Astrocyte (in vitro differentiated cells and primary cell): ENCODE measurements at regions not wholly inside any gene's neighbourhood (a gene's known extent, or its start where the extent isn't known, plus 50 kb on each side); places are given as distances from the start of the nearest gene placed in this dataset.

Experiments
- DNase-seq: peaks from one replicate; pipeline ENCODE4 v3.0.0-alpha.2; 2010; ENCODE audit warnings: low read depth
- FAIRE-seq: peaks from 2 replicates; lab custom pipeline; 2011; peaks lifted over from hg19 to GRCh38; lab: Jason Lieb, UNC
- H2AFZ ChIP-seq: 2 replicates; pipeline ENCODE4 v1.6.0; 2012; ENCODE audit warnings: low read depth, low read length, inconsistent platforms
- H3K27ac ChIP-seq: 2 replicates; pipeline ENCODE4 v1.5.1; 2011; ENCODE audit warnings: low read depth, low read length, inconsistent platforms
- H3K27me3 ChIP-seq: 2 replicates; pipeline ENCODE4 v1.6.0; 2011; ENCODE audit warnings: low read length, inconsistent platforms; ENCODE audit not compliant: insufficient read depth
- H3K36me3 ChIP-seq: 2 replicates; pipeline ENCODE4 v1.5.1; 2011; ENCODE audit warnings: low read length, inconsistent platforms; ENCODE audit not compliant: insufficient read depth
- H3K4me1 ChIP-seq: 2 replicates; pipeline ENCODE4 v1.5.1; 2011; ENCODE audit warnings: low read length, inconsistent platforms; ENCODE audit not compliant: insufficient read depth
- H3K4me2 ChIP-seq: 2 replicates; pipeline ENCODE4 v1.6.0; 2012; ENCODE audit warnings: low read length, inconsistent platforms
- H3K4me3 ChIP-seq: 2 replicates; pipeline ENCODE4 v1.5.1; 2011; ENCODE audit warnings: low read depth, mild to moderate bottlenecking, low read length, inconsistent platforms; ENCODE audit not compliant: insufficient read depth
- H3K79me2 ChIP-seq: 2 replicates; pipeline ENCODE4 v1.6.0; 2012; ENCODE audit warnings: mild to moderate bottlenecking, low read length, inconsistent platforms; ENCODE audit not compliant: insufficient read depth
- H3K9ac ChIP-seq: 2 replicates; pipeline ENCODE4 v1.6.0; 2012; ENCODE audit warnings: mild to moderate bottlenecking, low read length, inconsistent platforms
- H3K9me3 ChIP-seq: 2 replicates; pipeline ENCODE4 v1.5.1; 2012; ENCODE audit warnings: low read depth, mild to moderate bottlenecking, low read length, inconsistent platforms; ENCODE audit not compliant: insufficient read depth
- H4K20me1 ChIP-seq: 2 replicates; pipeline ENCODE4 v1.6.0; 2012; ENCODE audit warnings: low read length, inconsistent platforms; ENCODE audit not compliant: insufficient read depth
- H3K27ac Mint-ChIP-seq: one replicate; pipeline ENCODE4 v1.8.0; 2021; ENCODE audit warnings: mild to moderate bottlenecking, mixed read lengths; ENCODE audit not compliant: unreplicated experiment
- H3K27me3 Mint-ChIP-seq: one replicate; pipeline ENCODE4 v1.8.0; 2021; ENCODE audit warnings: low read depth, mixed read lengths; ENCODE audit not compliant: unreplicated experiment
- H3K36me3 Mint-ChIP-seq: one replicate; pipeline ENCODE4 v1.8.0; 2021; ENCODE audit warnings: low read depth, mixed read lengths; ENCODE audit not compliant: unreplicated experiment
- H3K4me1 Mint-ChIP-seq: one replicate; pipeline ENCODE4 v1.8.0; 2021; ENCODE audit warnings: low read depth, mixed read lengths; ENCODE audit not compliant: unreplicated experiment
- H3K4me3 Mint-ChIP-seq: one replicate; pipeline ENCODE4 v1.8.0; 2021; ENCODE audit warnings: mild to moderate bottlenecking, moderate library complexity, mixed read lengths; ENCODE audit not compliant: unreplicated experiment
- H3K9me3 Mint-ChIP-seq: one replicate; pipeline ENCODE4 v1.8.0; 2021; ENCODE audit warnings: mild to moderate bottlenecking, mixed read lengths; ENCODE audit not compliant: unreplicated experiment
- CTCF ChIP-seq: IDR thresholded peaks from 2 replicates; pipeline ENCODE4 v1.5.1; 2011; ENCODE audit warnings: low read depth, mild to moderate bottlenecking, inconsistent platforms, low read length, moderate library complexity; ENCODE audit not compliant: insufficient read depth
- EZH2 ChIP-seq: IDR thresholded peaks from 2 replicates; pipeline ENCODE4 v1.6.1; 2012; ENCODE audit warnings: mild to moderate bottlenecking, low read length, inconsistent platforms; ENCODE audit not compliant: insufficient read depth

DNA sequence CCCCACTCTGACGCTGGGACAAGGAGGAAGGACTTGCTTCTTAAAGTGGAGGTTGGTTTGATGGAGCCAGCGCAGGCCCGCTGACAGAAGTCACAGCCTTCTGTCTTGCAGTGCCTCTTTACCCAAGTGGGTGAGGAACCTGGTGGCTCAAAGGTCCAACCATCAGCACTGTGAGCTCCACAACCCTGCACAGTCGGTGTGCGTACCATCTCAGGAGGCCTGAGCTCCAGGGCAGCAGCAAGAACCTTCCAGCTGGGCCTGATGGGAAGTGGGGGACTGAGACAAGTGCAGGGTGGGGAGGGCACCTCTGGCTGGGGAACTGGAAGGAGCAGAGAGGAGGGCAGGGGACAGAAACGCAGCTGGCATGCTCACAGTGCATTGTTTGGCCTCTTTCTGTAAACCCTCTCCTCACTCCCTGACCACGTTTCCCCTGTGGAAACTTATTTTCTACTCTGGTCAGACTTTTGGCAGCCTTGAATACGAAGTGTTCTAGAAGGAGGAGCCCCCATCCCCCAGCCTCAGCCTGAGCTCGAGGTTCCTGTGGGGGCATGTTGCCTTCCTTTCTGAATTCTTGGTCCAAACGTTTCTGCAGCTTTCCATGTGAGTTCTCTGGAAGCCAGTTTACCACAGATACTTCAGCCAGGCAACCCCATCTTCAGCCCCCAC lies 178.5 kb upstream of the PITX1 start:
- no peak for DNase-seq
- Histone ChIP-seq H3K79me2 (no peaks in the 10 kb centered on the region), H4K20me1 (no peaks in the 10 kb centered on the region), H3K9ac (no peak overlapping the region), H3K9me3 (no peaks in the 10 kb centered on the region), H3K4me3 (no peak overlapping the region), H3K4me1 (peaks cover 34% of the 10 kb centered on the region), H3K4me2 (no peak overlapping the region), H3K27me3 (peaks cover 4% of the 10 kb centered on the region), H3K27ac (no peak overlapping the region), H2AFZ (no peak overlapping the region), H3K36me3 (no peaks in the 10 kb centered on the region)
- Mint-ChIP-seq H3K27me3 (peaks cover 28% of the 10 kb centered on the region), H3K9me3 (peaks cover 2% of the 10 kb centered on the region), H3K27ac (no peak overlapping the region), H3K4me3 (no peak overlapping the region), H3K36me3 (peaks cover 5% of the 10 kb centered on the region), H3K4me1 (peaks cover 13% of the 10 kb centered on the region)
- TF ChIP-seq CTCF (no peak), EZH2 (no peak)
- FAIRE-seq, result no peak

DNA sequence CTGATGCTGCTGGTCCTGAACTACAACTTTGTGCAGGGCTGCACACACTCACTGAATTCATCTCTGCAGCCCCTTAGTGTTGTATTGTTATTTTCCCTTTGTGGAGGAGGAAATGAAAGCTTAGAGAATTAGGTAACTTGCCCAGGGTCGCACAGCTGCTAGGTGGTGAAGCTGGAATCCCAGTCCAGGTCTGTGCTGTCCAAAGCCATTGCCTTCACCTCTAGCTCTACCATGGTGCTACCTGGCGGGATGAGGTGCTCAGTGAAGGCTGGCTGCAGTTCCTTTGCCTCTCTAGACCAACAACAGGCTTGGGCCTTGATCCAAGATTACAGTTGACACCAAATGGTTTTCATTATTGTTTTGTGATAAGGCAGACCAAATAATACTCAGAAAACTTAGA lies 177.8 kb upstream of the PITX1 start:
- Histone ChIP-seq H3K36me3 (no peaks in the 10 kb centered on the region), H3K4me3 (no peak overlapping the region), H4K20me1 (no peaks in the 10 kb centered on the region), H3K27ac (no peak overlapping the region), H3K4me2 (no peak overlapping the region), H3K4me1 (peaks cover 34% of the 10 kb centered on the region), H3K9me3 (no peaks in the 10 kb centered on the region), H3K9ac (no peak overlapping the region), H2AFZ (no peak overlapping the region), H3K79me2 (no peaks in the 10 kb centered on the region), H3K27me3 (peaks cover 4% of the 10 kb centered on the region)
- FAIRE-seq, result no peak
- TF ChIP-seq CTCF, result no peak
- TF ChIP-seq EZH2, result no peak
- peaks cover 5% of the 10 kb centered on the region for H3K36me3 Mint-ChIP-seq
- DNase-seq, result no peak
- no peak overlapping the region for H3K4me3 Mint-ChIP-seq
- peaks cover 2% of the 10 kb centered on the region for H3K9me3 Mint-ChIP-seq
- H3K27ac Mint-ChIP-seq, result no peak overlapping the region
- peaks cover 27% of the 10 kb centered on the region for H3K27me3 Mint-ChIP-seq
- peaks cover 13% of the 10 kb centered on the region for H3K4me1 Mint-ChIP-seq

- no peak overlapping the region for H3K27ac Mint-ChIP-seq
- no peak for DNase-seq
- H3K9ac ChIP-seq, result no peak overlapping the region
Observed at GRCh38 chr5:135211083-135211790, 177.2 kb upstream of the PITX1 start.

More at GRCh38 chr5:135211083-135211790, 177.2 kb upstream of the PITX1 start:
- H3K9me3 ChIP-seq, result no peaks in the 10 kb centered on the region
- peaks cover 24% of the 10 kb centered on the region for H3K27me3 Mint-ChIP-seq
- H2AFZ ChIP-seq, result no peak overlapping the region
- H3K4me2 ChIP-seq, result no peak overlapping the region
- H3K27ac ChIP-seq, result no peak overlapping the region
- H4K20me1 ChIP-seq, result no peaks in the 10 kb centered on the region
- peaks cover 5% of the 10 kb centered on the region for H3K36me3 Mint-ChIP-seq
- TF ChIP-seq EZH2, result no peak
- TF ChIP-seq CTCF, result no peak
- no peaks in the 10 kb centered on the region for H3K36me3 ChIP-seq
- H3K4me1 Mint-ChIP-seq, result peaks cover 13% of the 10 kb centered on the region
- no peak for FAIRE-seq
- H3K4me1 ChIP-seq, result peaks cover 34% of the 10 kb centered on the region
- no peak overlapping the region for H3K4me3 ChIP-seq
- H3K27me3 ChIP-seq, result peaks cover under 1% of the 10 kb centered on the region
- H3K79me2 ChIP-seq, result no peaks in the 10 kb centered on the region
- no peak overlapping the region for H3K4me3 Mint-ChIP-seq
- H3K9me3 Mint-ChIP-seq, result peaks cover 2% of the 10 kb centered on the region
